ENCODE measurements at regions not wholly inside any gene's neighbourhood (a gene's known extent, or its start where the extent isn't known, plus 50 kb on each side); places are given as distances from the start of the nearest gene placed in this dataset.

- no peak for DNase-seq (ENCODE audit: low read depth in 4 of 4, low spot score in 3 of 4)
Measured at GRCh38 chr1:36613721-36614120, 131.0 kb upstream of the CSF3R start.

GRCh38 chr1:36612881-36613280 is 130.2 kb upstream of the CSF3R start:
- DNase-seq (ENCODE audit: low read depth in 4 of 4, low spot score in 3 of 4), result no peak

GRCh38 chr1:36612121-36612520 is 129.4 kb upstream of the CSF3R start:
- DNase-seq (ENCODE audit: low read depth in 4 of 4, low spot score in 3 of 4), result no peak

- DNase-seq (ENCODE audit: low read depth in 4 of 4, low spot score in 3 of 4), result peak in 3 of 4 donors; percentile 38 to 61 (median 48)
Measured at GRCh38 chr1:36609241-36610027, 126.7 kb upstream of the CSF3R start.

GRCh38 chr1:36608272-36608671 is 125.6 kb upstream of the CSF3R start:
- DNase-seq (ENCODE audit: low read depth in 4 of 4, low spot score in 3 of 4), result no peak

- no peak for DNase-seq (ENCODE audit: low read depth in 4 of 4, low spot score in 3 of 4)
Measured at GRCh38 chr1:36607263-36607651, 124.5 kb upstream of the CSF3R start.

GRCh38 chr1:36606641-36607262 is 124.0 kb upstream of the CSF3R start:
- DNase-seq (ENCODE audit: low read depth in 4 of 4, low spot score in 3 of 4), result no peak

GRCh38 chr1:36605942-36606640 is 123.4 kb upstream of the CSF3R start:
- DNase-seq (ENCODE audit: low read depth in 4 of 4, low spot score in 3 of 4), result no peak

GRCh38 chr1:36603461-36603860 is 120.7 kb upstream of the CSF3R start:
- no peak for DNase-seq (ENCODE audit: low read depth in 4 of 4, low spot score in 3 of 4)

- no peak for DNase-seq (ENCODE audit: low read depth in 4 of 4, low spot score in 3 of 4)
Measured at GRCh38 chr1:36602184-36602583, 119.5 kb upstream of the CSF3R start.

- no peak for DNase-seq (ENCODE audit: low read depth in 4 of 4, low spot score in 3 of 4)
Measured at GRCh38 chr1:36599828-36600227, 117.1 kb upstream of the CSF3R start.

GRCh38 chr1:36597514-36597913 is 114.8 kb upstream of the CSF3R start:
- no peak for DNase-seq (ENCODE audit: low read depth in 4 of 4, low spot score in 3 of 4)

GRCh38 chr1:36595921-36596320 is 113.2 kb upstream of the CSF3R start:
- DNase-seq (ENCODE audit: low read depth in 4 of 4, low spot score in 3 of 4), result no peak

GRCh38 chr1:36595349-36595748 is 112.6 kb upstream of the CSF3R start:
- no peak for DNase-seq (ENCODE audit: low read depth in 4 of 4, low spot score in 3 of 4)

GRCh38 chr1:36594023-36594422 is 111.3 kb upstream of the CSF3R start:
- no peak for DNase-seq (ENCODE audit: low read depth in 4 of 4, low spot score in 3 of 4)

- no peak for DNase-seq (ENCODE audit: low read depth in 4 of 4, low spot score in 3 of 4)
Measured at GRCh38 chr1:36591278-36591677, 108.6 kb upstream of the CSF3R start.

- DNase-seq (ENCODE audit: low read depth in 4 of 4, low spot score in 3 of 4), result no peak
Measured at GRCh38 chr1:36590771-36591170, 108.1 kb upstream of the CSF3R start.

- DNase-seq (ENCODE audit: low read depth in 4 of 4, low spot score in 3 of 4), result no peak
Measured at GRCh38 chr1:36590264-36590663, 107.6 kb upstream of the CSF3R start.

- no peak for DNase-seq (ENCODE audit: low read depth in 4 of 4, low spot score in 3 of 4)
Measured at GRCh38 chr1:36588972-36589371, 106.3 kb upstream of the CSF3R start.

- no peak for DNase-seq (ENCODE audit: low read depth in 4 of 4, low spot score in 3 of 4)
Measured at GRCh38 chr1:36585569-36586548, 103.1 kb upstream of the CSF3R start.
